HG03378 (cell line): ENCODE measurements at regions not wholly inside any gene's neighbourhood (a gene's known extent, or its start where the extent isn't known, plus 50 kb on each side); places are given as distances from the start of the nearest gene placed in this dataset.
"Not testable (repeated sequence)": the region's sequence is repeated elsewhere in the genome, so short reads cannot be mapped to it uniquely, and the experiment has no call there.

Experiments
- ATAC-seq: cut with Tn5 transposase; IDR thresholded peaks from one replicate; pipeline ENCODE4 v1.9.1; 2021; ENCODE audit warnings: mild to moderate bottlenecking, moderate library complexity; ENCODE audit not compliant: unreplicated experiment

DNA sequence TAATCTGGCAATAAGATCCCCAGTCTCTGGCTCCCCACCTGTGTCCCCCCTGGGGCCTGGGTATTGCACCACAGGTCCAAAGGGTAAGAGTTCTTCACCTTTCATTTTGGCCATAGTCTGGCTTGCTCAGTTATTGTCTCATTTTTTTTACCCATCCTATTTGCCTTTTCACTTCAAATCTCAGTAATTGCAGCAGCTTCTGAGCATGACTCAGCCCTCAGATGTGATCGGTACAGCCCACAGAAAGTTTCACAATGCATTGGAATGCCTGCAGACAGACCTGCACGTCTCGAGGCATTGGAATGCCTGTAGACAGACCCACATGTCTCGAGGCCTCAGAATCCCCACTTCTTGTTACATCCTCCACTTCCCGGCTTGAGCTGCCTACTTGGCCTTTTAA lies 173.6 kb downstream of the NUFIP1 start:
- ATAC-seq, result no peak

DNA sequence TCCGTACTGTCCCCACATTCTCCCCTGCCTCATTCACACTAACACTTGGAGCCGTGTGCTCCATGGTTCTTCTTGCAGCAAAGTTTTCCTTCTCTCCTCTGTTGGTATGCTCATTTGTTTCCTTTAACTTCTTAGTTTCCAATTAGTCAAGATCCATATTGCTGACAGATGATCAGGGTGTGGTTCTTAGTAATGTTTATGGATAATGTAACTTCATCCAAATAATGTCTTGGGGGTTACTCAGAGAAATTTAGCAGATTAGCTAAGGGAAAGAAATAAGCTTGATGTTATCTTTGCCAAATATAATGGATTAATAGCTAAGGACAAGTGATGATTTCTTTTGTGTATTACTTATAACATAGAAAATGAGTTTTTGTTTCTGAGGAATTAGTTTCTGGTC lies 174.4 kb downstream of the NUFIP1 start:
- no peak for ATAC-seq

DNA sequence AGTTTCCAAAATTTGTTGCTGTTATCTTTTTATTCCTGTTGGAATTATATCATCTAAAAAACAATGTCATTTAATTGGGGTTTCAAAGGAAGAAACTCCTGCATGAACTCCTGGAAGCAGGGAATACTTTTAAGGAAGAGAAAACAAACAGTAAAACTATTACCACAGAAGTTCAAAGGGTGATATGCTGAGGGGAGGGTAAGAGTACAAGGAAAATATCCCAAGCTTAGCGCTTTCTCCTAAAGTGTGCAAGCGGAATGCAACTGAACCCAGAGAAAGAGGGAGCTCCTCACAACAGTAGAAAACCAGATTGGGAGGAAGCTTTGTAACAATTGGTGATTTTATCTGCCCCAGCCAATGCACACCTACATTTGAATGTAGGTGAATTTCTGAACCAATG lies 175.1 kb downstream of the NUFIP1 start:
- ATAC-seq, result no peak

DNA sequence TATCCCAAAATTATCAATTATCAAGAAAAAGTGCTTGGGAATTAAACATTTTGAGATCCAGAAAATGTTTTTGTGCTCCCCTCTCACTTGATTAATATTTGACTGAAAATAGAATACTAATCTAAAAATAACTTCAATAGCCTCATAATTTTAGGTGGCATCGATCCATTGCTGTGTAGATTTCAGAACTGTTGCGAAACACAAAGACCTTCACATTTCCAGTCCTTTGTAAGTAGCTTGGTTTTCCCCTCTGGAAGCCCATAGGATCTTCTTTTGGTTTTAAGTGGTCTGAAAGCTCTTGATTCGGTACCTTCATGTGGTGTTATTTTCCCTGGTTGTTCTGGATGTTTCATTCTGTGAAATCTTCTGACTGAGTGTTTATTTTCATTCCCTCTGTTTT lies 176.5 kb downstream of the NUFIP1 start:
- no peak for ATAC-seq

DNA sequence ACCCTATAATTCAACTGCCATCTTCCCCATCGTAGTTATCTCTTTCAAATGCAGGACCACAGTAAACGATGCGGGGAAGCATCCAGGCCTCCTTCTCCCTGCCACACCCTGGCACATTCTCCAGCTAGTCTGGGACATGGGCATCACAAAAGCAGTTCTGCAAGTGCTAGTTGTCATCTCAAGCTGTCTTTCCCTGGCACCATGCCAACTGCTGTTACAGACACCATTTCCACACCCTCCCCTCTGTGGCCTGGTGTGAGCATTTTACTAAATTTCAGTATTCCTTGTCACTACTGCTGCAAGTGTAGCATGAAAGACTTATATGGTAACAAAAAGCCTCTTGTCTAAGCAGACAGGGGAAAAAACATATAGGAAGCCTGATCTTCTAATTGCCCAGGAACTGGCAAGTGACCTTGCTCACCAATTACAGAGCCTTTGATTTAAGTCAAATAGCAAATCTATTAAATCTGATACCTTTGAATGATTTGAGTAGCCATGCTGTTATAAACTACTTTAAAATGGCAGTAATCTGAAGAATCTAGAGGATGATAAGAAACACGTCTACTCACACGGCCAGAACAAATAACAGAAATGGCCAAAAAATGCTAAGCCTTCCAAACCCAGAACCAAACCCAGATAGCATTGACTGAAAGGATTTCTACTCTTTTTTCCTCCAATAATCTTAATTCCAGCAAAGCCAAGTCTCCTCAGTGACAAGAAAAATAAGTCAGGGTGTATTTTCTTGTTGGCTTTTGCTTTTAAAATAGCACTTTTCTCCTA lies 179.0 kb downstream of the NUFIP1 start:
- ATAC-seq, result no peak

DNA sequence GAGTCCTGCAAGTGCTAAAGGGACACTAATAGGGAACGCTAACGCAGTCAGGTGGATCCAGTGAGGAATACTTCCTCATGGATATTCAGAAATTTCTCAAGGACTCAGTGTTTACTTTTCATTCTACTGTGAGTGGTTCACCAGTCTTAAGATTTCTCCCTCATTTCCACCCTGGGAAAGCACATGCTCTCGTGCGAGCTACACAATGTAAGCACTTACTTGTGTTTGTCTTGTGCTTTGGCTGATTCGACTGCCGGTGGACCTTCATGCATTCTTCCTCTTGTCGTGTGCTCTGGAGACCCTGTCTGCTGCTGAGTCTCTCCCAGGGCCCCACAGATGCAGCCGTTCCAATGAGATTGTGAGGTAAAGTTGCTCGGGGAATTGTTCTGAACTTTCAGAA lies 180.1 kb downstream of the NUFIP1 start:
- ATAC-seq, result no peak

DNA sequence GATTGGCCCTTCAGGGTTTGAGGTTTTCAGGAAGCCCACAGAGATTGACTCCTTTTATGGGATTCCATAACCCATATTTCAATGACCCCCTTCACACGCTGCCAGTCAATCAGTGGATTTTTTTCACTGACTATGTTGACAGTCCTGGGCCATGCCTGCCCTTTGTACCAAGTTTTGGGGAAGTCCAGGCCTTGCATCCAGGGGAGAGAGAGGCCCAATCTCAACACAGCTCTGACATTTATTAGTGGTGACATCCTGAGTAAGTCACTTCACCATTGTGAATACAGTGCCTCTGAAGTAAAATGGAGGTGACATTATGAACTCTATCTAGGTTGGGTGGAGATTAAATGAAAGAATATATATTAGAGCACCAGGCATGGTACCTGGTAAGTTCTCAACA lies 181.1 kb downstream of the NUFIP1 start:
- no peak for ATAC-seq

DNA sequence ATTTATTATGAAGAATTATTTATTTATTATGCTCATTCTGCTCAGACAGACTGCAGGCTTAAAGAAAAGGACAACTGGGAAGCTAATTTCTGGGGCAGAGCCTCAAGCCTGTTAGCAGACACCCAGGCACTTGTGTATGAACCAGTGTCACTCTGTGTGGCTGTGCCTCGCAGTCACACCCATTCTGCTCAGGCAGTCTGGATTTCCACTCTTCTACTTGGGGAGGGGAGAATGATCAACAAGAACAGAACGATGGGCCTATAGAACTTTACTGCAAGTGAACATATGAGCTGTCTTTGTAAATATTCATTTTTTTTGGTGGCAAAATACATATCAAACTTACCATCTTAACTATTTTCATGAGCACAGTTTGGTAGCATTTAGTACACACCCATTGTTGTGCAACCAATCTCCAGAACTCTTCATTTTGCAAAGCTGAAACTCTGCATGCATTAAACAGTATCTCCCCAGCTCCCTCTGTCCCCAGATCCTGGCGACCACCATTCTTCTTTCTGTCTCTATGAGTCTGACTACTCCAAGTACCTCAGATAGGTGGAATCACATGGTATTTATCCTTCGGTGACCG lies 181.7 kb downstream of the NUFIP1 start:
- ATAC-seq, result no peak

DNA sequence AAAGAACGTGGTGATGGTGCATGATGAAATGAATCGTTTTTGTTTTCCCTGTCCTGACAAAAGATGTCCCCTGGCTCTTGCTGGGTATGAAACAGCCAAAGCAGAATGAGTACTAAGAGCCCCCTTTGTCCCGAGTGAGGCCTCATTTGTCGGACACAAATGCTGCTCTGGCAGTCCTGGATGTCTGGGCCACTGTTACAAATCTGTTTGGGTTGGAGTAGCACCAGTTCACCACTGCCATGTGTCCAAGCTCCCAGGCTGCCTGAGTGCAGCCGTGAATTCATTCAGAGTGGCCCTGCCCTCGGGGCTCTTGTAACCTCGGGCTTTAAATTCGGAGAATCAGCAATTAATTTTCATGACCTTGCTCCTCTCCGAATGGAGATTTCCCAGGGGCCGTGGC lies 182.4 kb downstream of the NUFIP1 start:
- no peak for ATAC-seq

DNA sequence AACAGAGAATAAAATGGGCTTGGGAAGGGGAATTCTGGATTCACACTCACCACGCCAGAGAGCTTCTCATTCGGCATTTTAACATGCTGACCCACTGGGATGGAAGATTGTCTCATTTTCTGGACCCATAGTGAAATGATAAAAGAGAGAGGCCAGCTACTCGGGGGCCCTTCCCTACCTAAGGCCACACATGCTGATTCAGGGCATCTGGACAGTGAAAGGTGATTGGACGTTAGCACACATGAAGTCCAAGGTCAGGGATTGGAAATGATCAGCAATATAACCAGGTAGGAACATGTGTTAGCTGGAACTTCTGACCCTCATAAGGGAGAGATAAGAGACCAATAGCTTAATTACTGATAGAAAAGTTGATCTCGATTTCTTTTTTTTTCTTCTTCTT lies 183.7 kb downstream of the NUFIP1 start:
- no peak for ATAC-seq

DNA sequence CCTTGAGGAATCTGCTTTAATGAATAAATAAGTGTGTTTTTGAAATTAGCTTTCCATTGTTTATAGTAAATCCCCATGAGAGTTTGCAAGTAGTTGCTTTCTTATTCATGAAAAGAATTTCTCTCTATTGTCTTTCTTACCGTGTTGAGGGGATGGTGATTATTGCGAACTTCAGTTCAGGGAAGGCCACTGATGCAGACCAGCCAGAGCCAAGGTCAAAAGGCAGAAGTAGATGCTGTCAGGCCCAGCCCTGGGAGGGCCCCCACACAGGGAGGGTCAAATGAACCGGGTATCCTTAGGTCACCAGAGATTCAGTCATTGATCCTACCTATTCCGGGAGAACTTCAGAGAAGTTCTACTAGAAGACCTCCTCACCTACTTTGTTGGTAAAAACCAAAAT lies 185.9 kb downstream of the NUFIP1 start:
- ATAC-seq, result no peak

DNA sequence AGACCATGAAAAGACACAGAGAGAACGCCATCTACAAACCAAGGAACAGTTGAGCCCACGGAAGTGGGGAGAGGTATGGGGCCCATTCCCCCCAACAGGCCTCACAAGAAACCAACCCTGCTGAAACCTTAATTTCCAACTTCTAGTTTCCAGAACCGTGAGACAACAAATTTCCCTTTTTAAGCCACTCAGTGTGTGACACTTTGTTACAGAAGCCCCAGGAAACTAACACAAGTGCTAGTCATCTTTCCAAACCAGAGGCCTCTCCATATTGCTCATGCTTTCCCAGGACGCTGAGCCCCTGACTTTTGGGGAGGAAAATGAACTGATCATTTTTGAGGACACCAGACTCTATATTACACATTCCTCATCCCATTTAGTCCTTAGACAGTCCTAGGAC lies 186.8 kb downstream of the NUFIP1 start:
- ATAC-seq, result no peak

DNA sequence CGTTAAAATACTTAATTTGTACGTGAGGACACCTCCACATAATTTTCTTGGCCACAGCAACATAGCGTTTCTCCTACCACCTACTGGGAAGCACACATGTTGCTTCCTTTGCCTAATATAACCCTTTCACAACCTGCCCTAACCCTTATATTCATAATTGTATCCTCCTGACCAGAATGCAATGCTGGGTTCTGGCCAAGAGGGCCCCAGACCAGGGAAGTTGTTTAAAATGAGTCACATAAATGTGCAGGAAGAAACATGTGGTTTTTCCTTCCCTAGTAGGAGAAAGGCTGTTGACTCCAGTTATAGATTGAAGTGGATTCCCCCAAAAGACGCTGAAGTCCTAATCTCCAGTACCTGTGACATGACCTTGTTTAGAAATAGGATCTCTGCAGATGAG lies 187.3 kb downstream of the NUFIP1 start:
- ATAC-seq, result no peak

DNA sequence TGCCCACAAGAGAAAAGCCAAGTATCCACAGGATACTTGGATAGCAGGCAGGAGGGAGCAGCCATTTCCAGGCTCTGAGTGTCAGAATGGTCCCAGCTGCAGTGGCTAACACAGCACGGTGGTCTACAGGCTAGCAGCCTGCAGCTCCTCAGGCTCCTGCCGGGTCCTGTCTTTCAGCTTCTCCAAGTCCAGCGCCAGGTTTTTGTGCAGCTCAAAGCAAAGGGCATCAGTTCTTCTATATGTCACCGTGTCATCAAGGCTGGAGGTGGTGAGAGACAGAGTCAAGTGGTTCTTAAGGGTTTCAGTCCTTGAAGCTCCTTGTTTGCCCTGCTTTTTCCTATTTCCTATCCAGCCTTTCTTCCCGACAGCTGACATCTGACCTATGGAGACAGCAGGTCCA lies 188.6 kb downstream of the NUFIP1 start:
- ATAC-seq, result no peak

DNA sequence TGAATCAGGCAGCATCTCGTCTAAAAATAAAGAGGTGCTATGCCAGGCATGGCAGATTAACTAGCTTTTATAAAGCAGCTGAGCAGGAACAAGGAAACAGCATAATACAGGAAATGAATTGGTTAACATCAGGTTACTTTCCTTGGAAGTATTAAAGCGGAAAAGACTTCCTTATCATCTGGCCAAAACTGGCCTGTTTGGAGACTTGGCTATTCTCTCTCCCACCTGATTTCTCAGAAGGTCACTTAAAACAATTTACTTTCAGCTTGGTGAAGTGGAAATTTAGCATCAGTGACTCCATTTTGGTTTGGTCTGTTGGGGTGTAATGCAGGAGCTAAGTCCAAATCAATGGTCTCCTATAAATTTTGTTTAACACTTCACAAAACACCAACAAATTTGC lies 191.6 kb downstream of the NUFIP1 start:
- no peak for ATAC-seq

DNA sequence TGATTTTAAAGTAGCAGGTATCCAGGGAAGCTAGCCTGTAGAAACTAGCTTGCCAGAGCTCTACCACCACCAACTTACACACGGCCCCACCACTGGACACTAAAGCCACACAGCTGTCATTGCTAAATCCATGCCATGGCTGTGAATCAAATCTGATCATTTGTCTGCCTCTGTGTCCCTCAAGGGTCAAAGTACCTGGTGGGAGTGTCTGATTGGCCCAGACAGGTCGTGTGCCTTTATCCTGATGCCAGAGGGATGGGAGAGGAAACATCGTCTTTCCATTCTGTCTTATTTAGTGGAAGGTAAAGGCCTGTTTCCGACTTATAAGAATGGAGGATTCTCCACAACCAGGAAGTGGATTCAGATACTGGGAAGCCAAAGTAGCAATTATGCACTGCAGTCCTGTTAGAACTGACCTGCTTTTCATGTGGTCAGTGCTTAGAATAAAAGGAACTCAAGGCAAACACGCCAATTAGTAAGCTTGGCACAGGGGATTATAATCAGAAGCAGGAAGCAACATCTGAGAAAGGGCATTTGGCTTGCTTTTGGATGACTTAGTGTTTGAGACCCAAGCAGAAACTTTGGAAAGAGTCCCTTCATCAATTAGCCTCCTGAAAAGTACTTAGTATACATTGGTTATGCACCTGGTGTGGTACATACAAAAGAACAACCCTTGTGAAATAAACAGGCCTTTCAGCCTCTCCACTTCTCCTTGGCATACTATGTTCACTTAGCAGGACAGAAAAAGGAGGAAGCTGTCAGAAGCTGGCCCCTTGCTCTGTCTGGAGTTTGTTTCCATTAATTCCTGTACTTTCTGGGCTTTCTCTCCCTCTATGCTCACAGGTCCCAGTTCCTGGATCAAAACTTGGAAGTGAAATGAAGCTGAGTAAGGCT lies 192.4 kb downstream of the NUFIP1 start:
- no peak for ATAC-seq

DNA sequence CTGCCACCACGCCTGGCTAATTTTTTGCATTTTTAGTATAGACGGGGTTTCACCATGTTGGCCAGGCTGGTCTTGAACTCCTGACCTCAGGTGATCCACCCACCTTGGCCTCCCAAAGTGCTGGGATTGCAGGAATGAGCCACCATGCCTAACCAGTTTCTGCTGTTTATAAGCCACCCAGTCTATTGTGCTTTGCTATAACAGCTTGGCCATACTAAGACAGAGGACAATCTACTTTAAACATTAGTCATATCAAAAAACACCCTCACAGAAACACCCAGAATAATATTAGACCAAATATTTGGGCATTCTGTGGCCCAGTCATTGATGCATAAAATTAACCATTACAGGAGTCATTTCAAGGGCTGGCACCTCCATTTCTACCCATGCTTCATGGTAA lies 193.2 kb downstream of the NUFIP1 start:
- not testable (repeated sequence) for ATAC-seq

DNA sequence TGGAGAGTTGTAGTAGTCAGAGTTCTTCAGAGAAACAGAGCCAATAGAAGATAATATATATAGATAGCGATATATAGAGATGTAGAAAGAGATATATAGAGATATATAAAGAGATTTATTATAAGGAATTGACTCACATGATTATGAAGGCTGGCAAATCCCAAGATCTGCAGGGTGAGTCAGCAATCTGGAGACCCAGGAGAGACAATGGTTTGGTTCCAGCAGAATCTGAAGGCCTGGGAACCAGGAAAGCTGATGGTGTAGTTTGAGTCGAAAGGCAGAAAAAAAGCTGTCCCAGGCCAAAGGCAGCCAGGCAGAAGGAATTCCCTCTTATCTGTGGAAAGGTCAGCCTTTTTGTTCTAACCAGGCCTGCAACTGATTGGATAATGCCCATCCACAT lies 194.1 kb downstream of the NUFIP1 start:
- no peak for ATAC-seq

DNA sequence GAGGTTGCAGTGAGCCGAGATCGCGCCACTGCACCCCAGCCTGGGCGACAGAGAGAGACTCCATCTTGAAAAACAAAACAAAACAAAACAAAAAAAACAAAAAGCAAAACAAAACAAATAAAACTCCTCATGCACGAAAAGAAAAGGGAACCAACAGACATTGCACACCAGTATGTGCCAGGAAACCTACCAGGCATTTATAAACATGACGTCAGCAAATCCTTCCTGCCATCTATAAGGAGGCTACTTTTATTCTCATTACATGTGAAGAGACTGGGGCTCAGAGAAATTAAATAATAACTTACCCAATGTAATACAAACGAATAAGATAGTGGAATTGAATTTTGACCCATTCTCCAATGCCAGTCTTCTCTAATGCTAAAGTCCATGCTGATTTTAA lies 197.2 kb downstream of the NUFIP1 start:
- no peak for ATAC-seq

DNA sequence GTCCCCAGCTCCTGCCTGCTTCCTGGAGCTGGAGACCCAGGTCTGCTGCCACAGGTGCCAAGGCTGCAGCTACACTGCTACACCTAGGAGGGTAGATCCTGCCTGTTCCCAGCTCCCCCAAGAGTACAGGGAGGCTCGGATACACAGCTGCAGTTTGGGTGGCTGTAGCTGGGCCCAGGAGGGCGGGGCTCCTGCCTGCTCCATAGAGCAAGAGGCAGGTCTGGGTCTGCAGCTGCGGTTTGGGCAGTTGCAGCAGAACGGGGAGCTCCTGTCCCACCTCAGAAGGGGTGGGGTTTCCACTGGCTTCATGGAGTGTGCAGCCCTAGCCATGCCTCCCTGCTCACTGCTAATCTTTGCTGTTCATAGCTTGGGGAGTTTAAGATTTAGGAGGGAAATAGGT lies 199.0 kb downstream of the NUFIP1 start:
- ATAC-seq, result no peak

DNA sequence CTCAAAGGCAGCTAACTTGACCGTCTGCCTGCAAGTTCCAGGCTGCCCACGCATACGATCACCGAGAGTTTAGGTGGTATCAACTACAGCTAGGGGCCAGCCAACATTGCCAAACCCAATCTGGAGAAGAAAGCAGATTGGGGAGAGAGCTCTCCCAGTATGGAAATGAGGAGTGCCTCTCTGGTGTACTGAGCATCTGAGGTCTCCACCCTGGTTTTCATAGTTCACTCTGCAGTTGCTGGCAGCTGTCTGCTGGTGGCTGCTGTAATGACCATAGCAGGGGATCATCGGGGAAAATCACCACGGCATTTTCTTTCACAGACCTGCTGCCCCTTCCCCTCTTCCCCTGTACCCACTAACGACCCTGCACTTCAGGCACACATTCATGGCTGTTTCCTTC lies 201.7 kb downstream of the NUFIP1 start:
- no peak for ATAC-seq

DNA sequence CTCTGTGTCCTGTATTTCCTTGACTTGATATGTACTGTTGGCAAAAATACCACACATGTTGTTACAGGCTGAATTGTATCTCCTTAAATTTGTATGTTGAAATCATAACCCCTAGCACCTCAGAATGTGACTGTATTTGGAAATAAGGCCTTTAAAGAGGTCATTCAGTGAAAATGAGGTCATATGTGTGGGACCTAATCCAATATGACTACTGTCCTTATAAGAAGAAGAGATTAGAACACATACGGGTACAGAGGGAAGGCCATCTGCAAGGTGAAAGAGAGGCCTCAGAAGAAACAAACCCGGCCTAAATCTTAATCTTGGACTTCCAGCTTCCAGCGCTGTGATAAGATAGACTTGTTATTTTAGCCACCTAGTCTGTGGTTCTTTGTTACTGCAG lies 202.5 kb downstream of the NUFIP1 start:
- no peak for ATAC-seq
